ENCODE measurements at regions not wholly inside any gene's neighbourhood (a gene's known extent, or its start where the extent isn't known, plus 50 kb on each side); places are given as distances from the start of the nearest gene placed in this dataset.
"Not testable (repeated sequence)": the region's sequence is repeated elsewhere in the genome, so short reads cannot be mapped to it uniquely, and the experiment has no call there.

DNA sequence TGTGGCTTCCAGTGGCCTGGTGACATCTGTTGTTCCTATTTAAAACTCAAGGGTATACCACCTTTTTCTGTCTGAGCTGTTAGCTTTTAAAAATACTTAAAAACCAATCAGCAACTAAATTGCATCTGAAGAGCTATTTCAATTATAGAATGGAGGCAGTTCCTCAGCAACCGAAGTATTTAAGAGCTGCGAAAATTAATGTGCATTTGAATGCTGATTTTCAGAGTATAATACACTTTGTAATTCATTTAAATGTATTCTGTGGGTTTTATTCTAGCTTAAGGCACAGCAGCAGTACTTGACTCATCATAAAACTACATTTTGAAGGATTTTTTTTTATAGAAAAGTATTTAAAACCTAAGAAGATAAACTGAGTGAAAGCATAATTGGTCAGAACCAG lies 404.9 kb upstream of the PRKCQ start:
- no peak overlapping the region for H3K4me3 ChIP-seq (ENCODE audit: low read depth, low read length)
- no peak for TF ChIP-seq CTCF (IDR thresholded peaks at IDR 0.05; ENCODE audit: low read depth, low read length)
- in situ Hi-C loops (cut with HindIII; ENCODE audit: low sequenced_read_pairs) = no loop called here
- no peak for DNase-seq (ENCODE audit: low read depth, low spot score)

DNA sequence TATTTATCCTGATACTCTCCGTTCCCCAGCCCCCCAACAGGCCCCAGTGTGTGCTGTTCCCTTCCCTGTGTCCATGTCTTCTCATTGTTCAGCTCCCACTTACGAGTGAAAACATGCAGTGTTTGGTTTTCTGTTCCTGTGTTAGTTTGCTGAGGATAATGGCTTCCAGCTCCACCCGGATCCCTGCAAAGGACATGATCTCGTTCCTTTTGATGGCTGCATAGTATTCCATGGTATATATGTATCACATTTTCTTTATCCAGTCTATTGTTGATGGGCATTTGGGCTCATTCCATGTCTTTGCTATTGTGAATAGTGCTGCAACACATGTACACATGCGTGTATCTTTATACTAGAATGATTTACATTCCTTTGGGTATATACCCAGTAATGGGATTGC lies 403.9 kb upstream of the PRKCQ start:
- H3K4me3 ChIP-seq (ENCODE audit: low read depth, low read length); in situ Hi-C loops (cut with HindIII; ENCODE audit: low sequenced_read_pairs); DNase-seq (ENCODE audit: low read depth, low spot score): not testable (repeated sequence)

- in situ Hi-C loops (cut with HindIII; ENCODE audit: low sequenced_read_pairs) = no loop called here
- no peak overlapping the region for H3K4me3 ChIP-seq (ENCODE audit: low read depth, low read length)
- no peak for DNase-seq (ENCODE audit: low read depth, low spot score)
- TF ChIP-seq CTCF (IDR thresholded peaks at IDR 0.05; ENCODE audit: low read depth, low read length) = no peak
Measured at GRCh38 chr10:6980353-6980752, 400.3 kb upstream of the PRKCQ start.

- in situ Hi-C loops (cut with HindIII; ENCODE audit: low sequenced_read_pairs) = no loop called here
- no peak overlapping the region for H3K4me3 ChIP-seq (ENCODE audit: low read depth, low read length)
- TF ChIP-seq CTCF (IDR thresholded peaks at IDR 0.05; ENCODE audit: low read depth, low read length) = no peak
- DNase-seq (ENCODE audit: low read depth, low spot score) = no peak
Measured at GRCh38 chr10:6979371-6979770, 399.3 kb upstream of the PRKCQ start.

GRCh38 chr10:6978187-6978627 lies 398.1 kb upstream of the PRKCQ start:
- no peak for DNase-seq (ENCODE audit: low read depth, low spot score)
- no peak overlapping the region for H3K4me3 ChIP-seq (ENCODE audit: low read depth, low read length)
- in situ Hi-C loops (cut with HindIII; ENCODE audit: low sequenced_read_pairs) = no loop called here
- no peak for TF ChIP-seq CTCF (IDR thresholded peaks at IDR 0.05; ENCODE audit: low read depth, low read length)

DNA sequence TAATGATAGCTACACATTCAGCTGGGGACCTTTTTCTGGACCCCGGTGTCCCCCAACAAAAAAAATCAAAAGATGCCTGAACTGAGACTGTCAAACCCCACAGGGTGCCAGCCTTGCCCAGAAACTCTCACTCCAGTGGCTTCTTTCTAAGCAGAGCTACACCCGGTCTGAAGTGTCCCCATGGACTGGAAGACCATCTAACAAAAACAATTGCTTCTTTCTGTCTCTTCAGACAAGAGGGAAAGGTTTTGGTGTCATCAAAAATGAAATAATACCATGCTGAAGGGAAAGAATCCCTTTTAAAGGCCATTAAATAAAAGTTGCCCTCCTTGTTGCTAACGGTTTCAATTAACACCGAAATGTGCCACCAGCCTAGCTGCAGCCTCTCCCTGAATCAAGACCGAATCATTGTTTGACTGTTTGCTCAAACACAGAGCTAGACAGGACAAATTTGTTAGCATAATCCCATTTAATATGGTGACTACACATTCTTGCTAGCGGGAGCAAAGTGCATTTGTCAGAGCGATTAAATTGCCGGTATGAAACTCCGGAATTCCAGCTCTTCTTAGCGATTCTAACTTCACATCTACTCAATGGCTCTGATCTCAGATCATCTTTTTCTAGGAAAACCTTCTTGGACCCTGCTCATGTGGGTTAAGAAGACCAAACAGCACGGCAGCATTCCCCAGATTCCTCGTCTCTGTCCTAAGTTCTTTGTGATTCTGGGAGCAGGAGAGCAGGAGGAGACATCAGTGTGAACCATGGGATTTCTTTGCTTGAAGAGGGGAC lies 397.5 kb upstream of the PRKCQ start:
- in situ Hi-C loops (cut with HindIII; ENCODE audit: low sequenced_read_pairs) = no loop called here

More for the DNA sequence above, 397.5 kb upstream of the PRKCQ start:
- H3K4me3 ChIP-seq (ENCODE audit: low read depth, low read length) = no peak overlapping the region
- no peak for TF ChIP-seq CTCF (IDR thresholded peaks at IDR 0.05; ENCODE audit: low read depth, low read length)
- no peak for DNase-seq (ENCODE audit: low read depth, low spot score)

Measured in astrocyte of the spinal cord (primary cell).